IPS DF 6.9 (cell line): ENCODE measurements at regions not wholly inside any gene's neighbourhood (a gene's known extent, or its start where the extent isn't known, plus 50 kb on each side); places are given as distances from the start of the nearest gene placed in this dataset.
"Not testable (repeated sequence)": the region's sequence is repeated elsewhere in the genome, so short reads cannot be mapped to it uniquely, and the experiment has no call there.

Experiments
- DNase-seq: peaks from one replicate; pipeline ENCODE4 v3.0.0-alpha.2; 2013; ENCODE audit warnings: low read depth, low spot score
- H3K27ac ChIP-seq: one replicate; pipeline ENCODE4 v1.5.1; 2013; ENCODE audit warnings: low read length, control low read depth
- H3K27me3 ChIP-seq: 2 replicates; pipeline ENCODE4 v1.6.1; 2013; ENCODE audit warnings: mild to moderate bottlenecking, low read length; ENCODE audit not compliant: control insufficient read depth, insufficient read depth
- H3K36me3 ChIP-seq: 2 replicates; pipeline ENCODE4 v1.6.1; 2013; ENCODE audit warnings: low read length; ENCODE audit not compliant: control insufficient read depth, insufficient read depth
- H3K4me1 ChIP-seq: 2 replicates; pipeline ENCODE4 v1.6.1; 2013; ENCODE audit warnings: low read length; ENCODE audit not compliant: control insufficient read depth, insufficient read depth
- H3K4me3 ChIP-seq: 2 replicates; pipeline ENCODE4 v1.5.1; 2013; ENCODE audit warnings: mild to moderate bottlenecking, low read length
- H3K9me3 ChIP-seq: 2 replicates; pipeline ENCODE4 v1.6.1; 2013; ENCODE audit warnings: low read length, inconsistent platforms; ENCODE audit not compliant: control insufficient read depth, insufficient read depth
- WGBS: extraction: QIAGEN DNeasy Blood & Tissue Kit; methylation state at CpG from one replicate; pipeline ENCODE4 v1.1.7; 2013; ENCODE audit warnings: mixed read lengths, missing lambda C conversion rate; ENCODE audit not compliant: insufficient read length, insufficient coverage; 5-methylcytosine and 5-hydroxymethylcytosine counted together

DNA sequence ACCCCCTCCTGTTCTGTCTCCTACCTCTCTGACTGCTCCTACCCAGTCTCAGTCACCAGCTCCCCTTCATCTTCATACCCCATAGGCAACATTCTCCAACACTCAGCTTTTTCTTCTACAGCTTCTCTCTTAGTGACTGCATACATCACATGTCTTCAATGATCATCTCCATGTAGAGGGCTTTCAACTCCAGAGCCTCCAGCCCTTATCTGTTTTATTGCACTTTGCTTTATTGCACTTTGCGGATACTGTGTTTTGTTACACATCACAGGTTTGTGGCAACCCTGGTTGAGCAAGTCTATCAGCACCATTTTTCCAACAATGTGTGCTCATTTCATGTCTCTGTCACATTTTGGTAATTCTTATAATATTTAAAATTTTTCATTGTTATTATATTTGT is 230.7 kb downstream of the DEPDC1B start:
- DNase-seq = no peak
- H3K27ac ChIP-seq = no peak overlapping the region
- no peaks in the 10 kb centered on the region for H3K4me1 ChIP-seq
- H3K9me3 ChIP-seq = no peaks in the 10 kb centered on the region
- no peaks in the 10 kb centered on the region for H3K36me3 ChIP-seq
- WGBS = no CpG with 5 or more reads among the region's 1 CpG
- no peak overlapping the region for H3K4me3 ChIP-seq
- no peaks in the 10 kb centered on the region for H3K27me3 ChIP-seq

DNA sequence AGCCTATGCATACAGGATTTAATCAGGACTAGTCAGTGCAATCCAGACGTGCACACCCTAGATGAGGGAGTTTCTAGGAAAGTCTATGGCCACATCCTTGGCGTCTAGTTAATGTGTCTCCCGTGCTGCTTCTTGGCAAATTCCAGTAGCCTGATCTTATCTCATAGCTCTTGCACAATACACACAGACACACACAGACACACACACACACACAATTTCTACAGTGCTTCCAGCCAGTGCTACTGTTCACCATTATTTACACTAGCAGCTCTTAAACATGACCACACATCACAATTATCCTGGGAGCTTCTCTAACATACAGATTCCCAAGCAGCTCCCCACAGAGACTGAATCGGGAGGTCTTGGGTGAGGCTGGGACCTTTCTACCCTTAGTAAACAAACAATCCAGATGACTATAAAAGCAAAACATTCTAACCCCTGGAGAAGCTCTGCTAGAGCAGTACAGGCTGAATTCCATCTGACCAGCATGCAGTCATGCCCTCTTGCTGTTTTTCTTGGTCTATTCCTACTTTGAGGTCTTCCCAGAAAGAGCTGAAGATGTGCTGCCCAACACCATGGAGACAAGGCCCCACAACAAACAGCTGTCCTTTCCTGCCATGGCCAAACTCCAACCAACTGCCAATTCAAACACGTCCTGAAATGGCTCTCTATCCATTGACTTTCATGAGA is 236.6 kb downstream of the DEPDC1B start:
- Histone ChIP-seq H3K4me1 (no peaks in the 10 kb centered on the region), H3K36me3 (no peaks in the 10 kb centered on the region), H3K27me3 (no peaks in the 10 kb centered on the region), H3K9me3 (no peaks in the 10 kb centered on the region), H3K27ac (no peak overlapping the region), H3K4me3 (no peak overlapping the region)
- no CpG with 5 or more reads among the region's 5 CpGs for WGBS
- DNase-seq = no peak

DNA sequence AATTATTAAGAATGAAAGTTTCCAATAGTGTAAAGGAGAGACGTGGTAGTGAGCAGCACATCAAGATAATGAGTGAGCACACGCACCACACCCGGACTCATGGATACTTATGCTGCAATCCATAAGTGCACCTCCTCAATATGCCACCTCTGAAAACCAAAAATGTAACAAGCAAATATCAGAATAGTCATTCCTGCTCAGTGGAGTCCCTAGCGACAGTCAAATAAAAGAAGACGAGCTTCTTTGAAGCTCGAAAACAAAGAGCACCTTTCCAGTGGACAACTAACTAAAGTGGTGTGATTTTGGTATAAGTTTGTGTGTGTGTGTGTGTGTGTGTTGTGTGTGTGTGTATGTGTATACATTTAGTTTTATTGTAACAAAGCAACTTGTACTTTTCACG is 241.3 kb downstream of the DEPDC1B start:
- Histone ChIP-seq H3K9me3 (no peaks in the 10 kb centered on the region), H3K4me1 (no peaks in the 10 kb centered on the region), H3K27me3 (no peaks in the 10 kb centered on the region), H3K27ac (no peak overlapping the region), H3K36me3 (no peaks in the 10 kb centered on the region), H3K4me3 (no peak overlapping the region)
- no CpG with 5 or more reads among the region's 7 CpGs for WGBS
- DNase-seq = no peak

DNA sequence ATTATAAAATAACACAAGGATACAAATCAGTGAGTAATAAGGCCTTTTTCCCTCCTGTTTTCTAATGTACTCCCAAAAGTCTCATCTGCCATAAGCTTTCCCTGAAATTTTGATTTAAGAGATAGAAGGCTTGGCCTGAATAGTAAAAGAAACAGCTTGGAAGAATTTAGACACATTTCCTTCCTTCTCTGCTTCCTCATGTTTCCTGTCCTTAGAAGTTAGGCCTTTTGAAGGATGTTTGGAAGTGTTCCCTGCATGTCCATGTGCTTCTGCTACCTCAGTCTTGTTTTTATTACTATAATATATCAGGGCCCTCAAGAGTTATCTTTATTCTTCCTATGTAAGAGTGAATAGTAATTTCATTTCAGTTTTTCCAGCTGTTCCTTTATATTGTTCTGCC is 242.7 kb downstream of the DEPDC1B start:
- Histone ChIP-seq H3K27me3 (no peaks in the 10 kb centered on the region), H3K36me3 (no peaks in the 10 kb centered on the region), H3K27ac (no peak overlapping the region), H3K9me3 (no peaks in the 10 kb centered on the region), H3K4me3 (no peak overlapping the region), H3K4me1 (no peaks in the 10 kb centered on the region)
- DNase-seq = no peak

DNA sequence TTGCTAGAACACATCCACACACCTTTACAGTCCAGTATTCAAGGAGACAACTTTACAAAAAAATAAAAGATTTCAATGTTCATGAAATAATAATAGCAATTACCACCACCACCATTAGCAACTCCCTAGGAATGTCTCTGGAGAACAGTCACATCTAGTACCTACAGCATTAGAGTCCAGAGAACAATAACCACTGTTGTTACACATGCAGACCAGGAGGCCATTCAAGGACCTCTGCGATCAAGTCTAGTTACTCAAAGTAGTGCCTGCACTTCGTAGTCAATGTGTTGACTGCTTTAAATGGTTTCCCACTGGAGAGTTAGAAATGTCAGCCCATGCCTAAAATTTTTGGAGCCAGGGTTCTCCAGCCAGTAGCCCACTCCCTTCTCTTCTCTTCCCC is 244.4 kb downstream of the DEPDC1B start:
- H3K4me3 ChIP-seq = no peak overlapping the region
- no peaks in the 10 kb centered on the region for H3K4me1 ChIP-seq
- WGBS = no CpG with 5 or more reads among the region's 2 CpGs
- no peaks in the 10 kb centered on the region for H3K36me3 ChIP-seq
- H3K27me3 ChIP-seq = no peaks in the 10 kb centered on the region
- no peaks in the 10 kb centered on the region for H3K9me3 ChIP-seq
- DNase-seq = no peak
- no peak overlapping the region for H3K27ac ChIP-seq

DNA sequence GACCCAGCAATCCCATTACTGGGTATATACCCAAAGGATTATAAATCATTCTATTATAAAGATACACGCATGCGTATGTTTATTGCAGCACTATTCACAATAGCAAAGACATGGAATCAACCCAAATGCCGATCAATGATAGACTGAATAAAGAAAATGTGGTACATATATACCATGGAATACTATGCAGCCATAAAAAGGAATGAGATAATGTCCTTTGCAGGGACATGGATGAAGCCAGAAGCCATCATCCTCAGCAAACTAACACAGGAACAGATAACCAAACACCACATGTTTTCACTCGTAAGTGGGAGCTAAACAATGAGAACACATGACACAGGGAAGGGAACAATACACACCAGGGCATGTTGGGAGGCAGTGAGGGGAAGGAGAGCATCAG is 245.7 kb downstream of the DEPDC1B start:
- not testable (repeated sequence) for H3K4me3 ChIP-seq, DNase-seq, H3K27me3 ChIP-seq, H3K27ac ChIP-seq, H3K36me3 ChIP-seq, H3K9me3 ChIP-seq, H3K4me1 ChIP-seq
- no CpG with 5 or more reads among the region's 4 CpGs for WGBS

DNA sequence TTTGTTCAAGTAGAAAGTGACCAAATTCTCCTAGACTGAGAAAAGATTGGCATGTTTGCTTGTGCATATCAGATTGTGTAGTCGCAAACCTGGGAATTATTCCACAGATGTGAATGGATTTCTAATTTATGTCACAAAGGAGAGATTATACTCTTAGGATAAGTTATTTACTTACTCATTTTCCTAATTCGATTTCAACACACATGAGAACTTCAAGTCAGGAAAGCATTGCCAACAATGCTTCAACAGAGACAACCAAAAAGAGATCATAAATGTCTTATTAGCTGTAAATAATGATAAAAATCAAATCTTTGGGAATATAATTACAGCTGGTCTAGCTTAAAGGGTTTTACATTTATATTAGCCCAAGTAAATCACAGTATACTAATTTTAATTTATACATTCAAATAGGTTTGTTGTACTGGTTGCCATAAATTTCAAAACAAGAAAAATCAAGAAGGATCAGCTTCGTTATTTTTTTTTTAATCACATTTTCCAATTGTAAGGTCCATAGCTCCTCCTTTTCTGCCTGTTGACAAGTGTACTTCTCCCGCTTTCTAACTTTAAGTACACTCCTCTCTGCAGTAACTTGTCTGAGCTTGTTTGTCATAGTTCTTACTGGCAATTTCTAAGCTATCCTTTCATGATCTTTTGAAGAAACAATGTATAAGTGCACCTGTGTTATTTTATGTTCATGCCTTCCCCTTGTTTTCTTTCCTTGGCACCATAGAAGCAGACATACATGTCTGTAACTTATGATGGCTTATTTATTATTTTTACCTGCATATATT is 246.6 kb downstream of the DEPDC1B start:
- Histone ChIP-seq H3K36me3 (no peaks in the 10 kb centered on the region), H3K27me3 (no peaks in the 10 kb centered on the region), H3K27ac (no peak overlapping the region), H3K9me3 (no peaks in the 10 kb centered on the region), H3K4me3 (no peak overlapping the region), H3K4me1 (no peaks in the 10 kb centered on the region)
- WGBS = no CpG with 5 or more reads among the region's 4 CpGs
- no peak for DNase-seq

DNA sequence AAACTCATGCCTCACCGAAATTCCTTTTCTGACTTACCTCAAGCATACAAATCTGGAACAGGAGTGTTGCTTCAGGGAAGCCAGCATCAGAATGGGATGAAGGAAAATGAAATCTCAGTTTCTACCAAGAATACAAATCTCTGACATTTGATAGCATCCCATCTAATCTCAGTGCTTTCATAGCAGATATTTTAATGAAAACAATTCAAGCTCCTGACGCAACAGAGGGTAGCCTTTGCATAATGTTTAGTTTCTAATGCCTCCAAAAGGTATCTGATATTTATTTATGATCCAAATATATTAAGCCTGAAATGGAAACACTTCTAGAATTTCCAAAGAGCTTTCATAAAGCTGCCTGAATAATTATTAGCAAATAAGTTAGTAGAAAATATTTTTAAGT is 251.4 kb downstream of the DEPDC1B start:
- no peak overlapping the region for H3K27ac ChIP-seq
- H3K4me3 ChIP-seq = no peak overlapping the region
- no peak for DNase-seq
- H3K4me1 ChIP-seq = no peaks in the 10 kb centered on the region
- H3K27me3 ChIP-seq = no peaks in the 10 kb centered on the region
- H3K9me3 ChIP-seq = no peaks in the 10 kb centered on the region
- WGBS = no CpG with 5 or more reads among the region's 2 CpGs
- no peaks in the 10 kb centered on the region for H3K36me3 ChIP-seq

DNA sequence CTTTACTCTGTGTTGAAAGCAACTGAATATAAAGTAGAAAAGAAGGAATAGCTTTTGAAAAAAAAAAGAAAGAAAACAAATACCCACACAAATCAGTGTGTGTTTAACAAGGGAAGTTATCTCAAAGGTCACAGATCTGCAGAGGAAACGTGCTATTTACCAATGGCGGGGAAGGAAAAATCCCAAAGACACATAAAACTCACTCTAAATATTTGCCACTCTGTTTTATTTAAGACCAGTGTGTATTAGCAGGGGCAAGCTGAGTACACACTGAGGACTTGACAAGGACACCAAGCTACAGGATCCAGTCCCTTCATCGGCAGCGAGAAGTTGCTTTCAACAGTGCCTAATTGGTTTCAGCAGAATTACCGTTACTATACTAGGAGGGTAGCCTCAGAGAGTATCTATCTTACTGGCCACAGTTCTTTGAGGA is 252.5 kb downstream of the DEPDC1B start:
- no peak for DNase-seq
- H3K36me3 ChIP-seq = no peaks in the 10 kb centered on the region
- WGBS = no CpG with 5 or more reads among the region's 5 CpGs

DNA sequence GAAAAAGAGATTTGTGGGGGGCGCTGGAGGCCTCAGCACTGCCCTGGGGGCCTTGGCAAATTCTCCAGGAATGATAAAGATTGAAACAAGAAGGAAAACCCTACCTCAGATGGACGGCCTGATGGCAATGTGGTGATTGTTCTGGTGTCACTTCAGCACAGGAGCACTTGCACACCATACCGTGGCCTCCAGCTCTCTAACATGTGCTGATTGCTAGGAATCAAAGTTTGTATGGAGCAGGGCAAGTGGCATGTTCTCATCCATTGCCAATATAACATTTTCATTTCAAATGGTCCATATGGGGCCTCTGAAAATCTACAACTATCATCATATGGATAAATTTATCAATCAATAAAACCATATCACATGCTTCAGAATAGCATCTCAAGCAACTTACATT is 253.0 kb downstream of the DEPDC1B start:
- Histone ChIP-seq H3K4me3 (no peak overlapping the region), H3K9me3 (no peaks in the 10 kb centered on the region), H3K27me3 (no peaks in the 10 kb centered on the region), H3K36me3 (no peaks in the 10 kb centered on the region), H3K4me1 (no peaks in the 10 kb centered on the region), H3K27ac (no peak overlapping the region)
- no CpG with 5 or more reads among the region's 3 CpGs for WGBS
- no peak for DNase-seq

More for the DNA sequence above, 252.5 kb downstream of the DEPDC1B start:
- Histone ChIP-seq H3K9me3 (no peaks in the 10 kb centered on the region), H3K27me3 (no peaks in the 10 kb centered on the region), H3K27ac (no peak overlapping the region), H3K4me1 (no peaks in the 10 kb centered on the region), H3K4me3 (no peak overlapping the region)

DNA sequence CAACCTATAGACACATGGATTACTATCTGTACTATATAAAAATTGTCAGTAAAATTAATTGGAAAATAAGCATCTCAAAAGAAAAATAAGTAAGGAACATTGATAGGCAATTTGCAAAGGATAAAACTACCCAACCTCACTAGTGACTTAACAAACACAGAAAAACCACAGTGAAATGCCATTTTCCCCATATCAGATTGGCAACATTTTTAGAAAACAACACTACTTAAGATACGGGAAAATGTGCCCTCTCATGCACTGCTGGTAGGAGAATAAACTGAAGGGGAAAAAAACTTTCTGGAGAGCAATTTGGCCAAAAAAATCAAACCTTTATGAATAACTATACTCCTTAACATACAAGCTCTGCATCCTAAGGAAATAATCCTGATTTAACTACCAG is 254.0 kb downstream of the DEPDC1B start:
- Histone ChIP-seq H3K4me3 (no peak overlapping the region), H3K36me3 (no peaks in the 10 kb centered on the region), H3K9me3 (no peaks in the 10 kb centered on the region), H3K27ac (no peak overlapping the region), H3K4me1 (no peaks in the 10 kb centered on the region), H3K27me3 (no peaks in the 10 kb centered on the region)
- DNase-seq = no peak
- no CpG with 5 or more reads among the region's 1 CpG for WGBS
